ENCODE measurements at regions not wholly inside any gene's neighbourhood (a gene's known extent, or its start where the extent isn't known, plus 50 kb on each side); places are given as distances from the start of the nearest gene placed in this dataset.
"Not testable (repeated sequence)": the region's sequence is repeated elsewhere in the genome, so short reads cannot be mapped to it uniquely, and the experiment has no call there.

GRCh38 chr2:198273660-198274059 is 469.3 kb downstream of the PLCL1 start:
- DNase-seq = no peak

- not testable (repeated sequence) for DNase-seq
Observed at GRCh38 chr2:198270157-198270556, 465.8 kb downstream of the PLCL1 start.

GRCh38 chr2:198268519-198268918 is 464.1 kb downstream of the PLCL1 start:
- DNase-seq = no peak

GRCh38 chr2:198259496-198259895 is 455.1 kb downstream of the PLCL1 start:
- no peak for DNase-seq

DNA sequence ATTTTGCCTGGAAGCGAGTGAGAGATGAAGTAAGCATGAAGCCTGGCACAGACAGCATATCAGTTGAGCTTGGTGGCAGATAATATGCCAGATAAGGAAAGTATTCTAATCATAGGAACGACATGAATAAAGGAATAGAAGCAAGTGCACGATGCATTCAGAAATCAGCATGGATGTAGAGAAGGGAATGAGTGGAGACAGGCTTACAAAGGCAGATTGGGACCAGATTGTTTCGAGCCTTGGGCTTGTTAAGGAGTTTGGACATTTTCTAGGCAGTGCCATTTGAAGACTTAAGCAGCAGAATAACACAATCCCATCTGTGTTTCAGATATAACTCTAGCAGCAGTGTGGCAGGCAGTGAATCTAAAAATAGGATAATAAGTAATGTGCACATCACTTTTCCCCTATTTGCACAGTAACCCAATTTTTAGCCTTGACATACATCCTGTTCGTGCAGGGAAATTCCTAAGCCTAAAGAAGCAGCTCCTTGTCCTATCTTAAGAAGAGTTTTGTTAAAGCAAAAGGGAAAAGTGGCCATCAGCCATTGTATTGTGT is 450.2 kb downstream of the PLCL1 start:
- no peak for DNase-seq

DNA sequence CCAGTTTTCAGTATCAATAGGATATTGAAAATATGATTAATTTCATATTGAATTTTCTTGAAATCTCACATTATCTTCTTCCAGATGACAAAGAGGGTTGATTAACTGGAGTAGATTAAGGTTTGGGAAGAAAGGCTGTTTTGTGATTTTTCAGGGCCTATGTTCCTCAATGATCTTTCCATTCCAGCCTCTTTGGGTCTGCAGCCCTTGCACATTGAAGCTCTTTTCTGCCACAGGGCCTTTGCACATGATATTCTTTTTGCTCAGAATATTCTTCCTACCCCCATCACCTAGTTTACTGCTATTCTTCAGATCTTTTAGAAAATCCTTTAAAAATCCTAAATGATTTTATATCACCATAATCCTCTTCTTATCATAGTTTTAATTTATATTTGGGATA is 449.6 kb downstream of the PLCL1 start:
- DNase-seq = no peak

DNA sequence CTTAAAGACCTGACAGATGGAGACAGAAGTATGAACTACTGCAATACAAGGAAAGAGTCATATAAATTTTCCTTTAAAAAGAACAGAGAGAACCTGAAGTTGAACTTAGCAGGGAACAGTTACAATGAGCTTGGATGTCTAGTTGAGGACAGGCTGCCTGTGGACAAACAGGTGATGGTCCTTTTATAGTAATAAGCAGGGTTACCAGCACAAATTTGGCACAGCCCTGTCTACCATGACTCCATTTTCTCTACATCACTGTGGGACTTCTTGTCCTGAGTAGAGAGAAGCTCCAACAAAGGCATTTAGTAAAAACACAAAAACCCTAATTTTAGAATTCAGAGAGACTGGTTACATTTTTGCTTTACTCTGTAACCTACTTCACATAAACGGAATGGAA is 448.1 kb downstream of the PLCL1 start:
- no peak for DNase-seq

GRCh38 chr2:198242093-198242492 is 437.7 kb downstream of the PLCL1 start:
- no peak for DNase-seq

- DNase-seq = no peak
Observed at GRCh38 chr2:198238429-198238828, 434.0 kb downstream of the PLCL1 start.

- no peak for DNase-seq
Observed at GRCh38 chr2:198236338-198236737, 431.9 kb downstream of the PLCL1 start.

- DNase-seq = no peak
Observed at GRCh38 chr2:198232281-198232680, 427.9 kb downstream of the PLCL1 start.

- DNase-seq = no peak
Observed at GRCh38 chr2:198231562-198231961, 427.2 kb downstream of the PLCL1 start.

- no peak for DNase-seq
Observed at GRCh38 chr2:198220763-198221610, 416.6 kb downstream of the PLCL1 start.

GRCh38 chr2:198219292-198219691 is 414.9 kb downstream of the PLCL1 start:
- DNase-seq = no peak

DNA sequence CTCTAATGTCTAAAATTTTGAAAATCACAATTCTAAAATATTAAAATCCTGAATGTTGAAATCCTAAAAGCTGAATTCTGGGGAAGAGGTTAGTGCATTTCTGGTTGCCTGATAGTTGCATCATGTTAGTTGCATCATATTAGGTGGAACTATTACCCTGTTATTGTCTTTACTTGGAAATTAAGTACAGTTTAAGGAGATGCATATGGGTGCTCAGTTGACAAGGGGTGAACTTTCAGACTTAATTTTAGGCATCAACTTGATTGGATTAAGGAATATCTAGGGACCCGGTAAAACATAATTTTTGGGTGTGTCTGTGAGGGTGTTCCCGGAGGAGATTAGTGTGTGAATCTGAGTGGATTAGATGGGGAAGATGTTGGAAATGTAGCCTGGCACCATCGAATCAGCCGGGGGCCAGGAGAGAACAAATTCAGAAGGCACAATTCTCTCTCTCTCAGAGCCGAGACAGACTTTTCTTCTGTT is 409.8 kb downstream of the PLCL1 start:
- DNase-seq = no peak

GRCh38 chr2:198213253-198213652 is 408.9 kb downstream of the PLCL1 start:
- DNase-seq = no peak

- no peak for DNase-seq
Observed at GRCh38 chr2:198211706-198212105, 407.3 kb downstream of the PLCL1 start.

DNA sequence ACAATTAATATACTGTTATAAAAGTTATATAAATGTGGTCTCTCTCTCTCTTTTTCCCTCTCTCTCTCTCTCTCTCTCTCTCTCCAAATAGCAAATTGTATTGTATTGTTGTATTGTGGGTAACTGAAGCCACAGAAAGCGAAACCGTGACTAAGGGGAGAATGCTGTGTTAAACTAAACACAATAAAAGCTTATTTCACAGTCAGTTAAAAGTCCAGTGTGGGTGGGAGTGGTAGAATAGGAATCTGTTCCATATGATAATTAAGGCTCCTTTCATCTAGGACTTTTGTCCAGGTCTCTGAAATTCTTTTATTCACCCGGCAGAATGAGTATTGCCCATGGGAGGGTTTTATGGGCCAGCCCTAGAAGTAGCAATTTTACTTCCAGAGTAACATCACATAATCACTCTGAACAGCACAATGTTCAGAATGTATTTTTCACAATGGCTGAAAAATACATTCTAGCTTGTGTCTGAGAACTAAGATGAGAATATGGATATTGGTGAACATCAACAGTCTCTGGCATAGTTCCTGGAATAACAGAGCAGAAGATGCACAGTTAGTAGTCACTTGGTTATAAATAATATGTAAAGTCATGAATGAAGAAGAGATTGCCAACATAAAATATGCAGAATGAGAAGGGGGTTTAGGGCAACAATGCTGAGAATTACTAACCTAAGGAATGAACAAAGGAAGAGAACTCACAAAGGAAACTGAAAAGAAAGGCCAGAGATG is 399.1 kb downstream of the PLCL1 start:
- no peak for DNase-seq
